GM23248 (cell line): ENCODE measurements at regions not wholly inside any gene's neighbourhood (a gene's known extent, or its start where the extent isn't known, plus 50 kb on each side); places are given as distances from the start of the nearest gene placed in this dataset.

ENCODE experiments used
- EZH2 ChIP-seq: fragments of 200-600 bp; sonication (generic); IDR thresholded peaks from 2 replicates; pipeline ENCODE4 v1.6.1; 2018; ENCODE audit warnings: antibody characterized with exemption, mild to moderate bottlenecking; ENCODE audit not compliant: insufficient read depth, poor library complexity, severe bottlenecking
- EZH2phosphoT487 ChIP-seq: fragments of 200-600 bp; sonication (generic); IDR thresholded peaks from 2 replicates; pipeline ENCODE4 v1.6.1; 2018; ENCODE audit warnings: antibody characterized with exemption, moderate library complexity, mild to moderate bottlenecking, low read depth; ENCODE audit not compliant: insufficient read depth

GRCh38 chr4:117370944-117371668 lies 285.7 kb upstream of the TRAM1L1 start:
- no peak for TF ChIP-seq EZH2
- no peak for TF ChIP-seq EZH2phosphoT487
